IMR-90 (cell line): ENCODE measurements at regions not wholly inside any gene's neighbourhood (a gene's known extent, or its start where the extent isn't known, plus 50 kb on each side); places are given as distances from the start of the nearest gene placed in this dataset.

ENCODE experiments used
- ATAC-seq: fragments of 200-7000 bp; cut with Tn5 transposase; 2 replicates; pipeline ENCODE4 v1.9.1; 2020; ENCODE audit warnings: low read depth, mild to moderate bottlenecking, moderate library complexity
- BruUV-seq: library from RNA; stranded (reverse); fragments of 400-500 nt; replicated peaks from 2 replicates; lab custom pipeline; 2021; lab: Mats Ljungman, UMichigan
- CTCF ChIA-PET: fragments of 300-600 bp; formaldehyde crosslinking; extraction: SDS; loops from one replicate; lab custom pipeline; 2021; ENCODE audit warnings: antibody characterized with exemption; lab: Yijun Ruan, JAX
- POLR2A ChIA-PET: fragments of 300-600 bp; sonication (Branson Sonifier 250); formaldehyde crosslinking; loops from one replicate; lab custom pipeline; 2022; ENCODE audit warnings: antibody characterized with exemption; ENCODE audit not compliant: unreplicated experiment; lab: Charles Lee
- DNase-seq: peaks from one replicate; pipeline ENCODE4 v3.0.0; 2013
- H2AFZ ChIP-seq: replicated peaks from 2 replicates; pipeline ENCODE3; 2013; ENCODE audit warnings: low read length, mild to moderate bottlenecking; ENCODE audit not compliant: poor library complexity
- H2AK5ac ChIP-seq: 2 replicates; pipeline ENCODE4 v1.6.1; 2013; ENCODE audit warnings: low read depth, low read length, inconsistent platforms
- H2AK9ac ChIP-seq: replicated peaks from 2 replicates; pipeline ENCODE3; 2013; ENCODE audit warnings: mild to moderate bottlenecking, low read depth, low read length, moderate library complexity; ENCODE audit not compliant: poor library complexity
- H2BK120ac ChIP-seq: 2 replicates; pipeline ENCODE4 v1.6.1; 2013; ENCODE audit warnings: low read depth, low read length, inconsistent platforms
- H2BK15ac ChIP-seq: 3 replicates; pipeline ENCODE4 v1.6.1; 2013; ENCODE audit warnings: low read depth, low read length, inconsistent platforms
- H2BK20ac ChIP-seq: 2 replicates; pipeline ENCODE4 v1.6.1; 2013; ENCODE audit warnings: low read depth, mild to moderate bottlenecking, inconsistent platforms, low read length, moderate library complexity
- H2BK5ac ChIP-seq: 2 replicates; pipeline ENCODE4 v1.6.1; 2013; ENCODE audit warnings: mild to moderate bottlenecking, low read depth, low read length, inconsistent platforms; ENCODE audit not compliant: poor library complexity, severe bottlenecking
- H3K14ac ChIP-seq: replicated peaks from 2 replicates; pipeline ENCODE4 v1.6.1; 2013; ENCODE audit warnings: low read depth, low read length, inconsistent platforms
- H3K18ac ChIP-seq: 2 replicates; pipeline ENCODE4 v1.6.1; 2013; ENCODE audit warnings: low read depth, low read length, control low read depth
- H3K23ac ChIP-seq: 2 replicates; pipeline ENCODE4 v1.6.1; 2013; ENCODE audit warnings: low read depth, low read length, inconsistent platforms
- H3K27ac ChIP-seq: 2 replicates; pipeline ENCODE4 v1.5.1; 2013; ENCODE audit warnings: mild to moderate bottlenecking, control low read depth, low read length; ENCODE audit not compliant: insufficient read depth
- H3K27me3 ChIP-seq: 2 replicates; pipeline ENCODE4 v1.6.1; 2013; ENCODE audit warnings: low read length; ENCODE audit not compliant: control insufficient read depth, insufficient read depth
- H3K36me3 ChIP-seq: 2 replicates; pipeline ENCODE4 v1.6.1; 2013; ENCODE audit warnings: low read length, mixed read lengths; ENCODE audit not compliant: control insufficient read depth, insufficient read depth
- H3K4ac ChIP-seq: 2 replicates; pipeline ENCODE4 v1.6.1; 2013; ENCODE audit warnings: low read depth, low read length, inconsistent platforms
- H3K4me1 ChIP-seq: 2 replicates; pipeline ENCODE4 v1.6.1; 2013; ENCODE audit warnings: low read length, mixed read lengths; ENCODE audit not compliant: control insufficient read depth, insufficient read depth
- H3K4me2 ChIP-seq: 2 replicates; pipeline ENCODE4 v1.6.1; 2013; ENCODE audit warnings: low read depth, mild to moderate bottlenecking, control low read depth, low read length, moderate library complexity
- H3K4me3 ChIP-seq: 2 replicates; pipeline ENCODE4 v1.5.1; 2013; ENCODE audit warnings: low read depth, mild to moderate bottlenecking, control low read depth, low read length, moderate library complexity; ENCODE audit not compliant: insufficient read depth
- H3K56ac ChIP-seq: 2 replicates; pipeline ENCODE4 v1.6.1; 2013; ENCODE audit warnings: low read length, inconsistent platforms; ENCODE audit not compliant: insufficient read depth; ENCODE audit errors: extremely low read depth
- H3K79me1 ChIP-seq, 2 experiments: 2 replicates each; pipeline ENCODE4 v1.6.1; 2013; ENCODE audit warnings: low read length in 2 of 2, inconsistent platforms in 1 of 2, low read depth in 1 of 2
- H3K9ac ChIP-seq: 2 replicates; pipeline ENCODE4 v1.6.1; 2013; ENCODE audit warnings: low read depth, low read length, control low read depth
- H3K9me1 ChIP-seq: 2 replicates; pipeline ENCODE4 v1.6.1; 2013; ENCODE audit warnings: low read length, inconsistent platforms; ENCODE audit not compliant: insufficient read depth
- H3K9me3 ChIP-seq: 2 replicates; pipeline ENCODE4 v1.6.1; 2013; ENCODE audit warnings: low read length; ENCODE audit not compliant: control insufficient read depth, insufficient read depth
- H4K20me1 ChIP-seq: 2 replicates; pipeline ENCODE4 v1.6.1; 2013; ENCODE audit warnings: low read length, inconsistent platforms; ENCODE audit not compliant: insufficient read depth
- H4K5ac ChIP-seq: 2 replicates; pipeline ENCODE4 v1.6.1; 2013; ENCODE audit warnings: mild to moderate bottlenecking, low read depth, low read length, control low read depth
- H4K8ac ChIP-seq, 2 experiments: 2 replicates each; pipeline ENCODE4 v1.6.1; 2013; ENCODE audit warnings: low read depth in 2 of 2, low read length in 2 of 2, control low read depth in 1 of 2, inconsistent platforms in 1 of 2
- H4K91ac ChIP-seq: 2 replicates; pipeline ENCODE4 v1.6.1; 2013; ENCODE audit warnings: low read depth, low read length, inconsistent platforms; ENCODE audit not compliant: insufficient read depth
- BHLHE40 ChIP-seq: fragments of 150-350 bp; IDR thresholded peaks from 2 replicates; pipeline ENCODE4 v1.6.1; 2016; ENCODE audit warnings: mild to moderate bottlenecking, low read depth, low read length
- CEBPB ChIP-seq: IDR thresholded peaks from 2 replicates; pipeline ENCODE4 v1.6.1; 2012; ENCODE audit warnings: low read depth, low read length, improper control_type of control experiment
- CHD1 ChIP-seq: IDR thresholded peaks from 2 replicates; pipeline ENCODE4 v1.6.1; 2012; ENCODE audit warnings: low read depth, low read length, improper control_type of control experiment
- FOS ChIP-seq: fragments of 150-350 bp; IDR thresholded peaks from 2 replicates; pipeline ENCODE4 v1.6.1; 2016; ENCODE audit warnings: low read depth, low read length
- MAFK ChIP-seq: IDR thresholded peaks from 2 replicates; pipeline ENCODE4 v1.6.1; 2012; ENCODE audit warnings: low read depth, low read length, improper control_type of control experiment
- MAZ ChIP-seq: IDR thresholded peaks from 2 replicates; pipeline ENCODE4 v1.6.1; 2012; ENCODE audit warnings: low read depth, mild to moderate bottlenecking, low read length, improper control_type of control experiment, moderate library complexity, borderline replicate concordance
- MXI1 ChIP-seq: IDR thresholded peaks from 2 replicates; pipeline ENCODE4 v1.6.1; 2012; ENCODE audit warnings: low read depth, mild to moderate bottlenecking, low read length, moderate library complexity, borderline replicate concordance
- NFE2L2 ChIP-seq: fragments of 150-350 bp; IDR thresholded peaks from 2 replicates; pipeline ENCODE4 v1.6.1; 2016; ENCODE audit warnings: low read depth, mild to moderate bottlenecking, low read length
- POLR2A ChIP-seq: IDR thresholded peaks from 2 replicates; pipeline ENCODE4 v1.6.1; 2012; ENCODE audit warnings: mild to moderate bottlenecking, low read depth, low read length
- RAD21 ChIP-seq: IDR thresholded peaks from 2 replicates; pipeline ENCODE4 v1.6.1; 2012; ENCODE audit warnings: low read length, improper control_type of control experiment
- RCOR1 ChIP-seq: IDR thresholded peaks from 2 replicates; pipeline ENCODE4 v1.6.1; 2012; ENCODE audit warnings: mild to moderate bottlenecking, low read length, improper control_type of control experiment; ENCODE audit not compliant: insufficient replicate concordance
- SMC3 ChIP-seq: fragments of 150-350 bp; IDR thresholded peaks from 2 replicates; pipeline ENCODE4 v1.6.1; 2016; ENCODE audit warnings: low read depth, mild to moderate bottlenecking, antibody characterized with exemption, low read length, moderate library complexity
- WGBS, 2 experiments: methylation state at CpG; one replicate each; pipeline versions ENCODE4 v1.1.5 to v1.1.7; 2013; ENCODE audit warnings: missing lambda C conversion rate in 2 of 2; ENCODE audit not compliant: insufficient read length in 1 of 2; ENCODE audit errors: extremely low coverage in 2 of 2; 5-methylcytosine and 5-hydroxymethylcytosine counted together
- dilution Hi-C: fragments of 300-500 bp; cut with HindIII; formaldehyde crosslinking; loops from one replicate; pipeline ENCODE4 v1.14.3; 2018; ENCODE audit warnings: low sequenced_read_pairs; ENCODE audit not compliant: unreplicated experiment
- in situ Hi-C: fragments of 300-500 bp; cut with MboI; formaldehyde crosslinking; loops from 3 replicates; pipeline ENCODE4 v1.14.3; 2019; ENCODE audit warnings: low sequenced_read_pairs, inconsistent platforms, mixed read lengths
- intact Hi-C: fragments of 100-400 bp; cut with micrococcal nuclease; formaldehyde crosslinking; loops from 2 replicates; pipeline ENCODE4 v1.10.0; 2022
- TF ChIP-seq, protein P1 (sequence below): conservative IDR thresholded peaks from 2 replicates; pipeline ENCODE4 v1.5.1; 2012; ENCODE audit warnings: mild to moderate bottlenecking, low read depth, low read length, improper control_type of control experiment
- TF ChIP-seq, protein P2 (sequence below): fragments of 150-350 bp; IDR thresholded peaks from 2 replicates; pipeline ENCODE4 v1.6.1; 2016; ENCODE audit warnings: low read depth, mild to moderate bottlenecking, low read length, moderate library complexity, borderline replicate concordance
- TF ChIP-seq, protein P3 (sequence below): fragments of 150-350 bp; IDR thresholded peaks from 2 replicates; pipeline ENCODE4 v1.6.1; 2017; ENCODE audit warnings: mild to moderate bottlenecking, antibody characterized with exemption, low read length, low read depth

DNA sequence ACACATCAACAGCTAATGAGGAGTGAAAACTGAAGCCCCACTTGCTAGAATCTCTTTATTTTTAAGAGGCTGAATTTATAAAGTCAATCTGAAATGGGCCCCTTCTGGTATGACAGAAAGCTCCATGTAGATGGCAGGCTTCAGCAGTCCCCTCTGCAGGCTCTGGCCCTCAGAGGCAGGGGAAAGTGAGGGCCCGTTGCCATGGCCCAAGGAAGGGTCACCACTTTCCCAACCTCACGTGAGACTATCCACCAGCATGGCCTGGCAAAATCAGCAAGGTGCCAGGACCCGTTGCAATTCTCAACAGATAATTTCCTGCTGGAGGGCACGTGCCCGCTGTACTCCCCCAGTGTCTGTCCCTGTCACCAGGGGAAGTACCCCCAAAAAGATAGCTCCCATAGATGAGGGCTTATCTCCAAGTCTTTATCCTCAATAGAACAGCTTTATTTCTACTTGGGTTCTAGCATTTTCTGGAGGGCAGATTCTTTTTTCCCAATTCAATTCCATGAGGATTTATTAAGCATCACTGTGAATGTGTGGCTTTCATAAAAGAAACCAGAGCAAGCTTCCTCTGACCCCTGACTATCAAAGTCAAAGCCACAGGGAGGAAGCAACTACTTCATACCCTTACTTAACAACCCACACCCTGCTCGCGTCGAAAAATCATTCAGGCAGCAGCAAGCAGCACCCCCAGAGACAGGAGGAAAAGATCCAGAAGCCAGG is 85.4 kb upstream of the FSTL4 start:
- Histone ChIP-seq H4K20me1 (no peaks in the 10 kb centered on the region), H2AFZ (no peak overlapping the region), H3K14ac (no peak overlapping the region), H2AK9ac (no peak overlapping the region), H3K4me2 (no peak overlapping the region), H3K27ac (no peak overlapping the region), H4K8ac (no peak overlapping the region), H3K9me1 (no peaks in the 10 kb centered on the region; the same call in 1 of the 2 replicates), H4K5ac (no peak overlapping the region), H3K56ac (no peak overlapping the region), H3K4me1 (no peaks in the 10 kb centered on the region), H3K79me1 (no peaks in the 10 kb centered on the region), H2BK5ac (no peak overlapping the region), H3K9ac (no peak overlapping the region), H3K9me3 (no peaks in the 10 kb centered on the region), H3K4me3 (no peak overlapping the region), H3K23ac (no peak overlapping the region), H3K4ac (no peak overlapping the region), H4K91ac (no peak overlapping the region), H2AK5ac (no peak overlapping the region), H2BK20ac (no peak overlapping the region), H3K18ac (no peak overlapping the region), H2BK120ac (no peak overlapping the region), H3K36me3 (no peaks in the 10 kb centered on the region), H2BK15ac (no peak overlapping the region), H3K27me3 (peaks cover 3% of the 10 kb centered on the region)
- intact Hi-C loops (no loop called here), in situ Hi-C loops (no loop called here), dilution Hi-C loops (no loop called here)
- no TSS peak for BruUV-seq
- POLR2A ChIA-PET = no interaction called here
- TF ChIP-seq, protein P1, sequence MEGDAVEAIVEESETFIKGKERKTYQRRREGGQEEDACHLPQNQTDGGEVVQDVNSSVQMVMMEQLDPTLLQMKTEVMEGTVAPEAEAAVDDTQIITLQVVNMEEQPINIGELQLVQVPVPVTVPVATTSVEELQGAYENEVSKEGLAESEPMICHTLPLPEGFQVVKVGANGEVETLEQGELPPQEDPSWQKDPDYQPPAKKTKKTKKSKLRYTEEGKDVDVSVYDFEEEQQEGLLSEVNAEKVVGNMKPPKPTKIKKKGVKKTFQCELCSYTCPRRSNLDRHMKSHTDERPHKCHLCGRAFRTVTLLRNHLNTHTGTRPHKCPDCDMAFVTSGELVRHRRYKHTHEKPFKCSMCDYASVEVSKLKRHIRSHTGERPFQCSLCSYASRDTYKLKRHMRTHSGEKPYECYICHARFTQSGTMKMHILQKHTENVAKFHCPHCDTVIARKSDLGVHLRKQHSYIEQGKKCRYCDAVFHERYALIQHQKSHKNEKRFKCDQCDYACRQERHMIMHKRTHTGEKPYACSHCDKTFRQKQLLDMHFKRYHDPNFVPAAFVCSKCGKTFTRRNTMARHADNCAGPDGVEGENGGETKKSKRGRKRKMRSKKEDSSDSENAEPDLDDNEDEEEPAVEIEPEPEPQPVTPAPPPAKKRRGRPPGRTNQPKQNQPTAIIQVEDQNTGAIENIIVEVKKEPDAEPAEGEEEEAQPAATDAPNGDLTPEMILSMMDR = no peak
- TF ChIP-seq NFE2L2 (no peak), MAFK (no peak), POLR2A (no peak), CHD1 (no peak), RCOR1 (no peak), SMC3 (no peak), MXI1 (no peak), BHLHE40 (no peak), MAZ (no peak), CEBPB (no peak), FOS (no peak), RAD21 (no peak)
- TF ChIP-seq, protein P2, sequence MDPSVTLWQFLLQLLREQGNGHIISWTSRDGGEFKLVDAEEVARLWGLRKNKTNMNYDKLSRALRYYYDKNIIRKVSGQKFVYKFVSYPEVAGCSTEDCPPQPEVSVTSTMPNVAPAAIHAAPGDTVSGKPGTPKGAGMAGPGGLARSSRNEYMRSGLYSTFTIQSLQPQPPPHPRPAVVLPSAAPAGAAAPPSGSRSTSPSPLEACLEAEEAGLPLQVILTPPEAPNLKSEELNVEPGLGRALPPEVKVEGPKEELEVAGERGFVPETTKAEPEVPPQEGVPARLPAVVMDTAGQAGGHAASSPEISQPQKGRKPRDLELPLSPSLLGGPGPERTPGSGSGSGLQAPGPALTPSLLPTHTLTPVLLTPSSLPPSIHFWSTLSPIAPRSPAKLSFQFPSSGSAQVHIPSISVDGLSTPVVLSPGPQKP = no peak
- TF ChIP-seq, protein P3, sequence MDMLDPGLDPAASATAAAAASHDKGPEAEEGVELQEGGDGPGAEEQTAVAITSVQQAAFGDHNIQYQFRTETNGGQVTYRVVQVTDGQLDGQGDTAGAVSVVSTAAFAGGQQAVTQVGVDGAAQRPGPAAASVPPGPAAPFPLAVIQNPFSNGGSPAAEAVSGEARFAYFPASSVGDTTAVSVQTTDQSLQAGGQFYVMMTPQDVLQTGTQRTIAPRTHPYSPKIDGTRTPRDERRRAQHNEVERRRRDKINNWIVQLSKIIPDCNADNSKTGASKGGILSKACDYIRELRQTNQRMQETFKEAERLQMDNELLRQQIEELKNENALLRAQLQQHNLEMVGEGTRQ = no peak
- DNase-seq (no peak), ATAC-seq (no peak)
- 30% methylated on average over 2 of the region's 8 CpGs; no CpG with 5 or more reads in 1 of the 2 experiments for WGBS, 2 experiments
- CTCF ChIA-PET = no interaction called here
